GM18861 (cell line): ENCODE measurements at regions not wholly inside any gene's neighbourhood (a gene's known extent, or its start where the extent isn't known, plus 50 kb on each side); places are given as distances from the start of the nearest gene placed in this dataset.

Experiments used
- ATAC-seq: cut with Tn5 transposase; IDR thresholded peaks from one replicate; pipeline ENCODE4 v1.9.1; 2021; ENCODE audit not compliant: unreplicated experiment

DNA sequence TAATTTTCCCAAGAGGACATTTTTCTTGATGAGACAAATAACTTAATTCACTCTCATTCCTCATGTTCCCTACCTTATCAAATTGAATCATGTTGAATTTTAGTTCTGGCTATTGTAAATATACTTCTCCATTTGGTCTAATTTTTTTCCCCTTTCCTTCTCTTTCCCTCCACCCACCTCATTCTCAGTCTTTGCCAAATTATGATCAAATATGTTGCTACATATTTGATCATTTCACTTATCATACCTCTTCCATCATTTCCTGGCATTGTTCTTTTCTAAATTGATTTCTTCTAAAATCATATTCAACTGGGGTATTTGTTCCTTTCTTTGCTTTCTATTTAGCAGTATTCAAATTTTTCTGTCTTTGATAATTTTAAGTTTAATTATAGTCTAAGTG lies 52.3 kb downstream of the HDGFL1 start:
- no peak for ATAC-seq

DNA sequence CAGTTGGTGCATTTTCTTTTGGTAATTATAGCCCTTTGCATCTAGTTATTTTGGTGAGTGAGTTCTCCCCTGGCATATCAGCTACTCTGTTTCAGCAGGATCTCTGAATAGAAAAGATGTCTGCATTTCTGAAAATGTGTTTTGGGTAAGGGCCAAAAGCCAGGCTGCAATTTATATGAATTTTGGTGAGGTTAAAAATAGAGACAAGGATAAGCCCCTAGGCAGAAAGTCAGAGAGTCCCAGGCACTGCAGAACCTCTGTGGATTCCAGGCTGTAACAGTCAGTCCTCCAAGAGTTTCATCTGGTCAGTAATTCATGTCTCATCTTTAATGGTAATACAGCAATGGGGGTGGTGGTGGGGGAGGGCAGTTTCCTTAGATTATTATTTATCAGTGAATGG lies 53.0 kb downstream of the HDGFL1 start:
- ATAC-seq, result no peak

GRCh38 chr6:22622813-22623212 lies 53.4 kb downstream of the HDGFL1 start:
- no peak for ATAC-seq

GRCh38 chr6:22627644-22628043 lies 58.3 kb downstream of the HDGFL1 start:
- ATAC-seq, result no peak

GRCh38 chr6:22631091-22631490 lies 61.7 kb downstream of the HDGFL1 start:
- ATAC-seq, result no peak

DNA sequence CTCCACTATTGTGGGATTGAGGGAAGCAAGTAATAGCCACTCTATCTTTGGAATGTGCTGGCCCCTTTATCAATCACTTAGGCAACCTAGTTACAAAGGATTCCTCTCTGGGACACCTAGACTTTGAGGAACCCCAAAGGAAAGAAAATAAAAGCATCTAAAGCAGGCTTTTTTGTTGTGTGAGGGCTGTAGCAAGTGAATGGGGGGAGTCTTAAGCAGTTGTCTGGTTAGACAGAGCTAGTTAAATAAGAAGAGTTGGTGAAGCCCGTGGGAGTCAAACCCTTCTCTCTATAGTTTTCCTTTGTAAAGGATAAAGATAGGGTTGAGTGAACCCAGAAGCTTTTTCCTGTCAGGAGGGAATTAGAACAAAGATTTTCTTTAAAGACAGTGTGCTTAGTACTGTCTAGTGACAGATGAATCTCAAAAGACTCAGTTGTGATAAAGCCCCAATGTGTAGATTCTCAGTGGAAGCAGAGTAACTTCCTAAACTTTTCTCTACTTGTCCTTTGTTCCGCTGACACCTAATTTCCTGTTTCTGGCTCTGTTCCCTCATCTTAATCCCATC lies 63.3 kb downstream of the HDGFL1 start:
- ATAC-seq, result no peak

- no peak for ATAC-seq
Measured at GRCh38 chr6:22636452-22636851, 67.1 kb downstream of the HDGFL1 start.

- no peak for ATAC-seq
Measured at GRCh38 chr6:22637782-22638181, 68.4 kb downstream of the HDGFL1 start.

DNA sequence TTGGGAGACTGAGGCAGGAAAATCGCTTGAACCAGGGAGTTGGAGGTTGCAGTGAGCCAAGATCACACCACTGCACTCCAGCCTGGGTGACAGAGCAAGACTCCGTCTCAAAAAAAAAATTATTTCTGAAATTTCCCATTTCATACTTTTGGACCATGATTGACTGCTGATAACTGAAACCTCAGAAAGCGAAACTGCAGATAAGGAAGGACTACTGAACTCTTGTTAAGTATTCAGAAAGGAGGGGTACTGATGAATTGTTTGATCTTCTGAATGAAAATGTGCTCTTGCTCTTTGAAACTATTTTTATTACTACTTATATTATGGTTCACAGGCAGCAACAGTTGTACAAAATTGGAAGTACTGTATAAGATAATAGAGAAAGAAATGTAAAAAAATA lies 69.0 kb downstream of the HDGFL1 start:
- ATAC-seq, result no peak

- no peak for ATAC-seq
Measured at GRCh38 chr6:22642254-22642653, 72.9 kb downstream of the HDGFL1 start.

GRCh38 chr6:22643780-22644179 lies 74.4 kb downstream of the HDGFL1 start:
- no peak for ATAC-seq

GRCh38 chr6:22647719-22648118 lies 78.4 kb downstream of the HDGFL1 start:
- ATAC-seq, result no peak

GRCh38 chr6:22651731-22652130 lies 82.4 kb downstream of the HDGFL1 start:
- no peak for ATAC-seq

DNA sequence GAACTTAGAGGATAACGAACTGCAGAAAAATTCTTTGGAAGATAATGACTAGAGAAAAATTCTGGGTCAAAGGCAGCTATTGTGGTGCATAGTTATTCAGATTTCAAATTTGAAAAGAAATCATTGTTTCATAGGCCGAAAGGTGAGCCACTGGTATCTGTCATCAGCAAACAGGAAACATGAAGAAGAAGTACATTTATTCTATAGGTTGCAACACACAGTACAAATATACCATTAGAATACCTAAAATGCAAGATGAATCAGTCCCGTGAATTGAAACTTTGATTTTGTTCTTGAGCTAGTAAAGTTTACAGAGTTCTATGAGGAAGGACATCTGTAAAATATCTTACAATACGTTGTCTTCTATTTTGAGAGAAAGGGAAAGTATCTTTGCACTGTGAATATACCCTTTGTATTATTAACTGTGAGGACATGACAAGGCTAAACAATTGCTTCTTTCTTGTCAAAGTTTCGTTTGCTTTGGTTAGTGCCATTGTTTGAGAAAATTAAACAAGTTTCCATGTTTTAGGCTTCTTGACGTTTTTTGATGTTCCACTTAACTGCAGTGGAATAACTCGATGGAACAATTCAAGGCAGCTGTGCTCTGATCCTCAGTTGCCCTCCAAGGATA lies 84.7 kb downstream of the HDGFL1 start:
- no peak for ATAC-seq

- peak; percentile 76 for ATAC-seq
Measured at GRCh38 chr6:22656706-22657351, 87.5 kb downstream of the HDGFL1 start.

GRCh38 chr6:22657352-22657980 lies 88.1 kb downstream of the HDGFL1 start:
- ATAC-seq, result peak; percentile 44

GRCh38 chr6:22658183-22658582 lies 88.8 kb downstream of the HDGFL1 start:
- no peak for ATAC-seq

- no peak for ATAC-seq
Measured at GRCh38 chr6:22658934-22659333, 89.6 kb downstream of the HDGFL1 start.

DNA sequence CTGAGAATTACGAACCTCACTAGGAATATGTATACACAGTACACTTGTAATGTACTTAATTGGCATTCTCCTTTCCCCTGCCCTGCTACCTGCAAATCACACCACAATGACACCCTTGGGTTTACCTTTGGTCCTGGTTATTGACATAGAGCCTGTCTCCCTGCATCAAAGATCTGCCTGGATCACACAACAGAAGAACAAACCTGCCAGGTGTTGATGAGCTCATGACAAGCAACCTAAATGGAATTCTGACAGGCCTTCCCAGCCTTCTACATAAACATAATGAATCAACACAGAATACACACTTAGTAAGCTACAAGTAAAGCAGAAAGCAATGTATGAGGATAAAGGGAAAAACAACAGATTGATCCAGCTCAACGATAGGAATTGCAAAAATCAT lies 95.6 kb downstream of the HDGFL1 start:
- ATAC-seq, result no peak

DNA sequence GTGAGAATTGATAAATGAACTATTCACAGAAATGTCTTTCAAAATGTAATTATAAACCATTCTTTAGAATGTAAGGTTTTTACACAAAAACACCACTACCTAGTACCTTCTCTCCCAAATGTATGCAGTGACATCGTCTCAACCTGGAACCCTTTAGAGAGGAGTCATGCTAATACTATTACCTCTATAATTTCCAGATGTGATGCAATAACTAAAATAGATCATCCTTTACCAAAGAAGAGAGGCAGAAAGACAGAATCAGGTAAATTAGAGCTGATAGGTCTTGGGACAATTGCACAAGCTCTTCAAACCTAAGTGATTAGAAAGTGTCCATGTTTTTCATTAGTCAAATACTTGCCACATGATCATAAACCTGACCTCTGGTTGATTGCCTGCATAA lies 96.7 kb downstream of the HDGFL1 start:
- ATAC-seq, result no peak

DNA sequence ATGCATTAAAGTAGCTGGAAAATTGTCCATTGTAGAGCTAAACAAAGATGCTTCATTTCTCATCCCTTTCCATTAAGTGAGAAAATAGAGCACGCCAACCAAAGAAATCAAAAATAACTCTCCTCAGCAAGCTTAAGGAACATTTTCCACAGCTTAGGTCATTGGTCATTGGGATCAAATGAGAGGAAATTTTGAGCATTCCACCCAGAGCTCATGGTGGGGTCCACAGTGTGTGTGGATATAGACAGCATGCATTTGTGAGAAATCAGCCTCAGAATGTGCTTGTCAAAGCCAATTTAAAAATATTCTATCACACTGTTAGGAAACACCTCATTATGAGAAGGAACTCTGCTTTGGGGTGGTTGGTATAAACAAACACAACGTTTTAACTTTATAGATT lies 97.2 kb downstream of the HDGFL1 start:
- ATAC-seq, result no peak

DNA sequence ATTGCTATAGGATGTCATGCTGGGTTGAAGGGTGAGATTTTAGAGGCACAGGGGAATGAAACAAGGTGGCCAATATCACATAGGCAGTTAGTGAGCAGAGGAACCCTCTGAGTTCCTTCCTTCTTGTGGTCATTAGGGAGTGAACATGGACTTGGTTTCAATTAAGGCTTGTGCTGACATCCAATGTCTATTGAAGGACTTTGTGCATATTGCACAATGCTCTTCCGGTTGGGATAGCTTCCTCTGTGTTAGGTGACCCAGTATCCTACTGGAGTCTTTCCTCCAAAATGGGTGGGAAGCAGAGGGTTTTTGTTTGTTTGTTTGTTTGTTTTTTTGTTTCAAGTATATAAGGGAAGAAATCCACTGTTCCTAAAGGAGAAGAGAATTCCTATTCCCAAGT lies 98.5 kb downstream of the HDGFL1 start:
- no peak for ATAC-seq
